ENCODE measurements at regions not wholly inside any gene's neighbourhood (a gene's known extent, or its start where the extent isn't known, plus 50 kb on each side); places are given as distances from the start of the nearest gene placed in this dataset.
"Not testable (repeated sequence)": the region's sequence is repeated elsewhere in the genome, so short reads cannot be mapped to it uniquely, and the experiment has no call there.

DNA sequence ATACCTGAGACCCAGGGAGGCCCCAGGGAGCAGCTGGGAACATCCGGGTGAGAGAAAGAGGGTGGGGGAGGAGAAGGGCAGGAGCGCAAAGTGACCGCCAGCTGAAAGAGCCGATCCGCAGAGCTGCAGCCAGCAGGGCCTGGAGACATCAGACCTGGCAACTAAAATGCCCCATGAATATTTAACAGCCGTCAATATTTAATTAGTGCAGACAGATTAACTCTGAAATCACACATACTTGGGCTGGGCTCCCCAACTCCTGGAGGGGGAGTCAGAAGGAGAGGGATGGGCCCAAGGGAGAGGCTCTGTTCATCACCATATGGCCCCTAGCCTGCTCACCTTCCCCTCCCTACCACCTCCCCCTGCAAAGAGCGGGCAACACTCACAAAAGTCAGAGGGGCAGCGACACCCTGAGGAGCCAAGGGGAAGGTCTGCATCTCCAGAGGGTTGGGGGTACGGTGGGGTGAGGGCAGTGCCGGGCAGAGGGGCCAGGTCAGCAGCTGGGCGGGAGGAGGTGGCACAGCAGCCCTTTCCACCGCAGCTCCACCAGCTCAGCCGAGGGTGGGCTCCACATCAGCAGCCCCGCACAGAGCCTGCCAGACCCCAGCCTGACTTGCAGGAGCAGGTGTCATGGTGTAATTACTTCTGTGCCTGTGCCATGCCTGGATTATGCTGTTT, 61.9 kb upstream of the CCL1 start:
- 15% methylated on average over 12 of the region's 14 CpGs for WGBS
- no peaks in the 10 kb centered on the region for H3K36me3 ChIP-seq

DNA sequence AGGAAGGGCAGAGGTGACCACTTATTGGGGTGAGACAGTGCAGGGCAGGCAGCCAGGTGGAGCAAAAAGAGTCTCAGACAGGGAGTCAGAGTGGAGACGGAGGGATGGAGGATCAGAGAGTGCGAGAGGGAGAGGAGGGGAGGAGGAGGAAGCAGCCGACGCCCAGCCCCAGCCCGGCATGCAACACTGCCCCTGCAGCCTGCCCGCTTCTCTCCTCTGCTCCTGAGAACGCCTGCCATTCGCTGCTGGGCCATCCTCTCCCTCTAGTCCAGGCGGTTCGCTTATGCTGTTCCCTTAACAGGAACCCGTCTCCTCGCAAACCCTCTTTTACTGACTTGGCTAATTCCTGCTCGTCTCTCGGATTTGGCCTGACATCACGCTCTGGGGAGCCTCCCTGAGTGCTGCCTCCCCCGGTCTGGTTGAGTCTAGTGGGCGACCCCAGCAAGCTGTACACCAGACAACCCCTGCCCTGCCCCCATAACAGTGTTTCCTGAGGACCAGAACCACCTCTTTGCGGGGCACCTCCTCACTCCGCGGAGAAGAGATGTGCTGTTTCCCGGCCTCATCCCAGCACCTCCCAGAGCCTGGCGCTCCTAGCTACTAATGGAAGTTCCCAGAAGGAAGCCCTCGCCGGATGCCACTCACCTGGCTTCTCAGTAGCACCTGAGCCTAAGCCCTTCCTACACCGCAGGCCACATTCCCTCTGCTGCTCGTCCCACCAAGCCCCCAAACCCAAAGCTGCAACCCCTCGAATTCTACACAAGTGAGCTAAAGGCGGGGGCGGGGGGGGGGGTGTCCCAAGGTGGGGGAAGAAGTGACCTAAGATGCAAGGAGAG, 61.2 kb upstream of the CCL1 start:
- Histone ChIP-seq H3K27me3 (replicated peaks; ENCODE audit: insufficient read depth) (peaks cover 20% of the 10 kb centered on the region), H3K36me3 (no peaks in the 10 kb centered on the region), H3K9me3 (no peaks in the 10 kb centered on the region), H3K4me3 (no peak overlapping the region), H3K27ac (no peak overlapping the region), H3K4me1 (replicated peaks) (no peaks in the 10 kb centered on the region)
- intact Hi-C loops (cut with DNase I), result loop anchor here (5.0 kb wide), 2 partner anchors 213 to 693 kb away; partner anchors contain the start of gene RAD51D
- no peak for TF ChIP-seq POLR2AphosphoS5 (IDR thresholded peaks at IDR 0.05)
- no peak for TF ChIP-seq POLR2A (IDR thresholded peaks at IDR 0.05)
- TF ChIP-seq, protein P1, sequence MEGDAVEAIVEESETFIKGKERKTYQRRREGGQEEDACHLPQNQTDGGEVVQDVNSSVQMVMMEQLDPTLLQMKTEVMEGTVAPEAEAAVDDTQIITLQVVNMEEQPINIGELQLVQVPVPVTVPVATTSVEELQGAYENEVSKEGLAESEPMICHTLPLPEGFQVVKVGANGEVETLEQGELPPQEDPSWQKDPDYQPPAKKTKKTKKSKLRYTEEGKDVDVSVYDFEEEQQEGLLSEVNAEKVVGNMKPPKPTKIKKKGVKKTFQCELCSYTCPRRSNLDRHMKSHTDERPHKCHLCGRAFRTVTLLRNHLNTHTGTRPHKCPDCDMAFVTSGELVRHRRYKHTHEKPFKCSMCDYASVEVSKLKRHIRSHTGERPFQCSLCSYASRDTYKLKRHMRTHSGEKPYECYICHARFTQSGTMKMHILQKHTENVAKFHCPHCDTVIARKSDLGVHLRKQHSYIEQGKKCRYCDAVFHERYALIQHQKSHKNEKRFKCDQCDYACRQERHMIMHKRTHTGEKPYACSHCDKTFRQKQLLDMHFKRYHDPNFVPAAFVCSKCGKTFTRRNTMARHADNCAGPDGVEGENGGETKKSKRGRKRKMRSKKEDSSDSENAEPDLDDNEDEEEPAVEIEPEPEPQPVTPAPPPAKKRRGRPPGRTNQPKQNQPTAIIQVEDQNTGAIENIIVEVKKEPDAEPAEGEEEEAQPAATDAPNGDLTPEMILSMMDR (IDR thresholded peaks at IDR 0.05), result no peak
- no peak for DNase-seq (ENCODE audit: low spot score)
- 9% methylated on average over 29 of the region's 29 CpGs for WGBS

More for the DNA sequence above, 61.9 kb upstream of the CCL1 start:
- no peak overlapping the region for H3K27ac ChIP-seq
- no peak overlapping the region for H3K4me3 ChIP-seq
- no peaks in the 10 kb centered on the region for H3K4me1 ChIP-seq (replicated peaks)
- H3K9me3 ChIP-seq, result no peaks in the 10 kb centered on the region
- intact Hi-C loops (cut with DNase I), result loop anchor here (5.0 kb wide), 2 partner anchors 212 to 692 kb away; partner anchors contain the start of gene RAD51D
- DNase-seq (ENCODE audit: low spot score), result no peak
- peaks cover 16% of the 10 kb centered on the region for H3K27me3 ChIP-seq (replicated peaks; ENCODE audit: insufficient read depth)
- TF ChIP-seq POLR2A (IDR thresholded peaks at IDR 0.05) (no peak), POLR2AphosphoS5 (IDR thresholded peaks at IDR 0.05) (no peak)
- TF ChIP-seq, protein P1 (IDR thresholded peaks at IDR 0.05), result no peak

- peaks cover 24% of the 10 kb centered on the region for H3K27me3 ChIP-seq (replicated peaks; ENCODE audit: insufficient read depth)
- not testable (repeated sequence) for DNase-seq (ENCODE audit: low spot score); H3K27ac ChIP-seq; H3K4me1 ChIP-seq (replicated peaks); H3K4me3 ChIP-seq; H3K36me3 ChIP-seq; H3K9me3 ChIP-seq
- intact Hi-C loops (cut with DNase I), result loop anchor here (5.0 kb wide), 2 partner anchors 214 to 694 kb away; partner anchors contain the start of gene RAD51D
- WGBS, result 82% methylated on average over 7 of the region's 7 CpGs
Observed at GRCh38 chr17:34423315-34423714, 60.3 kb upstream of the CCL1 start.

DNA sequence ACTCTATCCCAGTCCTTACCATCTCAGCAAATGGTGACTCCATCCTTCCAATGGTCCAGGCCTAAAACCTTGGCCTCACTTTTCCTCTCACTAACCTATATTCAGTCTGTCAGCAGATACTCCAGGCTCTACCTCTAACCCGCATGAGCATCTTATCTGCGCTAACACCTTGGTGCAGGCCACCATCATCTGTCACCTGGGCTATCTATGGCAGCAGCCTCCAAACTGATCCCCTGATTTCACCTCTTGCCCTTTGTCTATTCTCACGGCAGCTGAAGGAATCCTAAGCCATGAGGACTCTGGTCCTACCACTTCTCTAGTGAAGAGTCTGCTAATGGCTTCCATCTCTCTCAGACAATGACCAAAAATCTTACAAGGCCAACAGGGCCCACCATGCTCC, 57.9 kb upstream of the CCL1 start:
- no peak for DNase-seq (ENCODE audit: low spot score)
- Histone ChIP-seq H3K27ac (no peak overlapping the region), H3K9me3 (no peaks in the 10 kb centered on the region), H3K4me3 (no peak overlapping the region), H3K4me1 (replicated peaks) (no peaks in the 10 kb centered on the region), H3K36me3 (no peaks in the 10 kb centered on the region), H3K27me3 (replicated peaks; ENCODE audit: insufficient read depth) (peaks cover 29% of the 10 kb centered on the region)
- intact Hi-C loops (cut with DNase I), result loop anchor here (5.0 kb wide), 2 partner anchors 216 to 696 kb away; partner anchors contain the start of gene RAD51D
- 68% methylated on average over 3 of the region's 3 CpGs for WGBS
- TF ChIP-seq POLR2AphosphoS5 (IDR thresholded peaks at IDR 0.05), result no peak
- TF ChIP-seq, protein P1 (IDR thresholded peaks at IDR 0.05), result no peak
- TF ChIP-seq POLR2A (IDR thresholded peaks at IDR 0.05), result no peak

DNA sequence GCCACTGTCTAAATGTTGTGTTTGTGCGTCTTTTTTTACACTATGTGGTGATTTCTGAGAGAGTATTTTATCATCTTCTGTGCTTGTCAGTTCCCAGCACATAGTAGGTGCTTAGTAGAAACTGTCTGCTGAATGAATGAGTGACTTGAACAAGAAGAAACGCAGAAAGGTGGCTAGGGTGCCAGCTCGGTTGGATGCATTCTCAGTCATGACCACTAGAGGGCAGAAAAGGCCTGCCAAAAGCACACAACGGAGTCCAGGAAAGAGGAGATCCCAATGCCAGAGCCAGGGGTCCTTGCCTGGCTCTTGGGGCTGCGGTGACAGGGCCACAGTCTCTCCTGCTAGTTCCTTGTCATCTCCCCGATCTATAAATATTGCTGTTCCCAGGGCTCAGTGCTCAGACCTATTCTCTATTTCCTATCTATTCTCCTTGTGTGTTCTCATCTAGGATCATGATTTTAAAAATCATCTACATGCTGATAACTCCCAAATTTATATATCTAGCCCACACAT, 57.3 kb upstream of the CCL1 start:
- TF ChIP-seq, protein P1 (IDR thresholded peaks at IDR 0.05), result peak; percentile 77 to 91 (median 90)
- TF ChIP-seq POLR2AphosphoS5 (IDR thresholded peaks at IDR 0.05) (no peak), POLR2A (IDR thresholded peaks at IDR 0.05) (no peak)
- no peak overlapping the region for H3K27ac ChIP-seq
- peaks cover 29% of the 10 kb centered on the region for H3K27me3 ChIP-seq (replicated peaks; ENCODE audit: insufficient read depth)
- intact Hi-C loops (cut with DNase I), result loop anchor here (5.0 kb wide), 2 partner anchors 217 to 697 kb away; partner anchors contain the start of gene RAD51D
- DNase-seq (ENCODE audit: low spot score), result peak; percentile 57
- WGBS, result 3% methylated on average over 6 of the region's 6 CpGs
- no peaks in the 10 kb centered on the region for H3K36me3 ChIP-seq
- no peak overlapping the region for H3K4me3 ChIP-seq
- no peaks in the 10 kb centered on the region for H3K9me3 ChIP-seq
- H3K4me1 ChIP-seq (replicated peaks), result no peaks in the 10 kb centered on the region

Data from prostate gland (tissue), 2 donors.